ENCODE measurements at regions not wholly inside any gene's neighbourhood (a gene's known extent, or its start where the extent isn't known, plus 50 kb on each side); places are given as distances from the start of the nearest gene placed in this dataset.

- no peak overlapping the region for H3K4me3 ChIP-seq (ENCODE audit: low read depth, low read length)
- TF ChIP-seq, protein P1, sequence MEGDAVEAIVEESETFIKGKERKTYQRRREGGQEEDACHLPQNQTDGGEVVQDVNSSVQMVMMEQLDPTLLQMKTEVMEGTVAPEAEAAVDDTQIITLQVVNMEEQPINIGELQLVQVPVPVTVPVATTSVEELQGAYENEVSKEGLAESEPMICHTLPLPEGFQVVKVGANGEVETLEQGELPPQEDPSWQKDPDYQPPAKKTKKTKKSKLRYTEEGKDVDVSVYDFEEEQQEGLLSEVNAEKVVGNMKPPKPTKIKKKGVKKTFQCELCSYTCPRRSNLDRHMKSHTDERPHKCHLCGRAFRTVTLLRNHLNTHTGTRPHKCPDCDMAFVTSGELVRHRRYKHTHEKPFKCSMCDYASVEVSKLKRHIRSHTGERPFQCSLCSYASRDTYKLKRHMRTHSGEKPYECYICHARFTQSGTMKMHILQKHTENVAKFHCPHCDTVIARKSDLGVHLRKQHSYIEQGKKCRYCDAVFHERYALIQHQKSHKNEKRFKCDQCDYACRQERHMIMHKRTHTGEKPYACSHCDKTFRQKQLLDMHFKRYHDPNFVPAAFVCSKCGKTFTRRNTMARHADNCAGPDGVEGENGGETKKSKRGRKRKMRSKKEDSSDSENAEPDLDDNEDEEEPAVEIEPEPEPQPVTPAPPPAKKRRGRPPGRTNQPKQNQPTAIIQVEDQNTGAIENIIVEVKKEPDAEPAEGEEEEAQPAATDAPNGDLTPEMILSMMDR (IDR thresholded peaks at IDR 0.05; ENCODE audit: low read depth, low read length) = no peak
Measured at GRCh38 chr12:3931776-3932175, 58.6 kb upstream of the PARP11 start.

DNA sequence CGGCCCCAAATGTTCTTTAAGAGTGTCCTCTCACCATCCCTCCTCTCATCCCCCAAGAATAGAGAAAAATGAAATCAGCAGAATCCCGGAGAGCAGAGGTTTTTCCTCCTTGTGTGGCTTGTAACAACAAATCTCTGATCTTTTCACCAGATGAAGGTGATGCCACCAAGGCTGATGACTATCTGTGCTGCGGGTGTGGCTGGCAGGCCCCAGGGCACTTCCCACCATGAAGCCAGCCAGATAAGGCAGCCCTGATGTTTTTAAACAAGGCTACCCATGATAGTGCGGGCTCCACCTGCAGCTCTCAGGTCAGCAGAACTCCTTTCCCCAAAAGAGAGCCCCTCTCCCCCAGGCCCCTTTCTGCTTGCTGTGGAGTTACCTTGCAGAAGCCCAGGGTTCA is 58.0 kb upstream of the PARP11 start:
- TF ChIP-seq, protein P1 (IDR thresholded peaks at IDR 0.05; ENCODE audit: low read depth, low read length) = no peak
- no peak overlapping the region for H3K4me3 ChIP-seq (ENCODE audit: low read depth, low read length)

GRCh38 chr12:3929875-3930615 is 56.8 kb upstream of the PARP11 start:
- H3K4me3 ChIP-seq (ENCODE audit: low read depth, low read length) = no peak overlapping the region
- TF ChIP-seq, protein P1 (IDR thresholded peaks at IDR 0.05; ENCODE audit: low read depth, low read length) = no peak

GRCh38 chr12:3928538-3929184 is 55.5 kb upstream of the PARP11 start:
- no peak overlapping the region for H3K4me3 ChIP-seq (ENCODE audit: low read depth, low read length)
- TF ChIP-seq, protein P1 (IDR thresholded peaks at IDR 0.05; ENCODE audit: low read depth, low read length) = no peak

DNA sequence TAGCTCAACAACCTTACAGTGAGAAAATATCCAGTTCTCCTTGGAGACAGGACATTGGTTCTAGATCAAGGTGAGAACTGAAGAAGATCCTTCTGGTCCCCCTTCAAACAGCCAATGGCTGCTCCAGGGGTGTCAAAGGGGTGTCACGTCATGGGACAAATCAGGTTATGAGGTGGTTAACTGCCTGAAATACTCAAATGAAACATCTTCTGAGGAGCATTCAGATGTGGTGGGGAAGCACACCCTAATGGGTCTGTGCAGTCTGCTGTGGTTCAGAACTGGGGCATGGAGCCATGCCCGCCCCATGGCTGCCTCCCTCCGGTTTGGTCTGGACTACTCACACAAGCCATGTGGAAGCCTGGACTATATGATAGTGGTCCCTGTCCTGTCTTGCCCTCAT is 52.4 kb upstream of the PARP11 start:
- no peak overlapping the region for H3K4me3 ChIP-seq (ENCODE audit: low read depth, low read length)
- TF ChIP-seq, protein P1 (IDR thresholded peaks at IDR 0.05; ENCODE audit: low read depth, low read length) = no peak

- TF ChIP-seq, protein P1 (IDR thresholded peaks at IDR 0.05; ENCODE audit: low read depth, low read length) = no peak
Measured at GRCh38 chr12:3924761-3925160, 51.6 kb upstream of the PARP11 start.

DNA sequence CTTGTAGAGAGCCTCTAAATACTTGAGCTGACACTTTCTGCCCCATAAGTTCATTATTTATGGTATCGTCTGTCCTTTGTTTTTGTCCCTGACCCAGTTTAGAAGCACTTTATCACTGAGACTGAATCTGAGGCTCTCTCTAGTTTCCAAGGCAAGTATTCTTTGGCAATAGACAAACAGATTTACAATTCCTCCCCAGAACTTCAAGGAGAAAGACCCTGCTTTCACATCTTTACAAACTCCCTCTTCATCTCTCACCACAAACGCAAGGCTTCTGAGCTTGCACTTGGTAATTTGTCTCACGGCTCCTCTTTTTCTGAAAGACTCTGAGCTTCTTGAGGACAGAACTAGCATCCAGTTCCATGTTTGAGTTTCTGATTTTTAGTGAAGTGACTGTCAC is 49.8 kb upstream of the PARP11 start:
- TF ChIP-seq, protein P1 (IDR thresholded peaks at IDR 0.05; ENCODE audit: low read depth, low read length) = no peak
- H3K4me3 ChIP-seq (ENCODE audit: low read depth, low read length) = no peak overlapping the region

More at GRCh38 chr12:3924761-3925160, 51.6 kb upstream of the PARP11 start:
- no peak overlapping the region for H3K4me3 ChIP-seq (ENCODE audit: low read depth, low read length)

All from WI38 (cell line).